ENCODE measurements at regions not wholly inside any gene's neighbourhood (a gene's known extent, or its start where the extent isn't known, plus 50 kb on each side); places are given as distances from the start of the nearest gene placed in this dataset.

- DNase-seq (no peak), FAIRE-seq (no peak)
- no peak for TF ChIP-seq CTCF (IDR thresholded peaks at IDR 0.05; ENCODE audit: borderline replicate concordance, extremely low read depth, insufficient read depth)
- Histone ChIP-seq H3K27me3 (ENCODE audit: control insufficient read depth, insufficient read depth, low read length) (no peaks in the 10 kb centered on the region), H3K9me3 (ENCODE audit: control insufficient read depth in 2 of 3, insufficient read depth in 1 of 3, low read length in 3 of 3) (no peaks in the 10 kb centered on the region), H3K4me1 (ENCODE audit: control insufficient read depth in 2 of 3, insufficient read depth in 2 of 3, low read depth in 1 of 3, low read length in 3 of 3) (no peaks in the 10 kb centered on the region), H3K4me3 (ENCODE audit: low read length in 3 of 3) (no peak overlapping the region), H3K9ac (ENCODE audit: low read length in 3 of 3) (no peak overlapping the region), H3K36me3 (ENCODE audit: control insufficient read depth in 2 of 3, insufficient read depth in 3 of 3, low read length in 3 of 3) (no peaks in the 10 kb centered on the region), H3K27ac (ENCODE audit: low read depth in 2 of 2, low read length in 2 of 2) (no peak overlapping the region)
- intact Hi-C loops (cut with DNase I), result no loop called here
Measured at GRCh38 chr21:14609274-14609673, 63.2 kb upstream of the SAMSN1 start.

GRCh38 chr21:14607262-14607661 is 61.1 kb upstream of the SAMSN1 start:
- H3K27me3 ChIP-seq (ENCODE audit: control insufficient read depth, insufficient read depth, low read length), result no peaks in the 10 kb centered on the region
- H3K4me1 ChIP-seq (ENCODE audit: control insufficient read depth in 2 of 3, insufficient read depth in 2 of 3, low read depth in 1 of 3, low read length in 3 of 3), result peaks cover 0 to 4% (median 0%) of the 10 kb centered on the region in 3 donors
- FAIRE-seq, result no peak
- H3K9ac ChIP-seq (ENCODE audit: low read length in 3 of 3), result no peak overlapping the region
- no peaks in the 10 kb centered on the region for H3K9me3 ChIP-seq (ENCODE audit: control insufficient read depth in 2 of 3, insufficient read depth in 1 of 3, low read length in 3 of 3)
- H3K4me3 ChIP-seq (ENCODE audit: low read length in 3 of 3), result no peak overlapping the region
- H3K36me3 ChIP-seq (ENCODE audit: control insufficient read depth in 2 of 3, insufficient read depth in 3 of 3, low read length in 3 of 3), result no peaks in the 10 kb centered on the region
- no peak for DNase-seq
- no peak overlapping the region for H3K27ac ChIP-seq (ENCODE audit: low read depth in 2 of 2, low read length in 2 of 2)
- no peak for TF ChIP-seq CTCF (IDR thresholded peaks at IDR 0.05; ENCODE audit: borderline replicate concordance, extremely low read depth, insufficient read depth)
- intact Hi-C loops (cut with DNase I), result no loop called here

GRCh38 chr21:14603202-14603601 is 57.1 kb upstream of the SAMSN1 start:
- no peak for DNase-seq

More at GRCh38 chr21:14603202-14603601, 57.1 kb upstream of the SAMSN1 start:
- H3K9ac ChIP-seq (ENCODE audit: low read length in 3 of 3), result no peak overlapping the region
- TF ChIP-seq CTCF (IDR thresholded peaks at IDR 0.05; ENCODE audit: borderline replicate concordance, extremely low read depth, insufficient read depth), result no peak
- intact Hi-C loops (cut with DNase I), result no loop called here
- H3K27me3 ChIP-seq (ENCODE audit: control insufficient read depth, insufficient read depth, low read length), result no peaks in the 10 kb centered on the region
- H3K4me3 ChIP-seq (ENCODE audit: low read length in 3 of 3), result no peak overlapping the region
- no peaks in the 10 kb centered on the region for H3K9me3 ChIP-seq (ENCODE audit: control insufficient read depth in 2 of 3, insufficient read depth in 1 of 3, low read length in 3 of 3)
- H3K4me1 ChIP-seq (ENCODE audit: control insufficient read depth in 2 of 3, insufficient read depth in 2 of 3, low read depth in 1 of 3, low read length in 3 of 3), result peaks cover 0 to 4% (median 0%) of the 10 kb centered on the region in 3 donors
- no peak overlapping the region for H3K27ac ChIP-seq (ENCODE audit: low read depth in 2 of 2, low read length in 2 of 2)
- no peaks in the 10 kb centered on the region for H3K36me3 ChIP-seq (ENCODE audit: control insufficient read depth in 2 of 3, insufficient read depth in 3 of 3, low read length in 3 of 3)
- FAIRE-seq, result no peak

Data from kidney (tissue), 13 donors.